ENCODE measurements at regions not wholly inside any gene's neighbourhood (a gene's known extent, or its start where the extent isn't known, plus 50 kb on each side); places are given as distances from the start of the nearest gene placed in this dataset.

GRCh38 chr2:223701761-223702160 is 99.6 kb upstream of the SCG2 start:
- H3K36me3 Mint-ChIP-seq (ENCODE audit: low read depth): no peaks in the 10 kb centered on the region
- no peaks in the 10 kb centered on the region for H3K9me3 Mint-ChIP-seq
- POLR2A ChIA-PET: interaction anchor here (0.6 kb wide), 1 partner anchor 72 kb away, joined by 3 read pairs; no protein-coding TSS in a partner anchor
- DNase-seq (no peak), ATAC-seq (ENCODE audit: low read depth) (no peak)
- no peak overlapping the region for H3K4me3 Mint-ChIP-seq
- H3K4me1 Mint-ChIP-seq: peaks cover 5% of the 10 kb centered on the region
- intact Hi-C loops (cut with micrococcal nuclease): no loop called here
- no peak overlapping the region for H3K27ac Mint-ChIP-seq
- no peak for TF ChIP-seq CTCF (IDR thresholded peaks at IDR 0.05)
- CTCF ChIA-PET: no interaction called here
- no peaks in the 10 kb centered on the region for H3K27me3 Mint-ChIP-seq

GRCh38 chr2:223700221-223700620 is 98.1 kb upstream of the SCG2 start:
- intact Hi-C loops (cut with micrococcal nuclease): no loop called here

GRCh38 chr2:223697892-223698645 is 95.9 kb upstream of the SCG2 start:
- Mint-ChIP-seq H3K4me1 (peaks cover 5% of the 10 kb centered on the region), H3K36me3 (ENCODE audit: low read depth) (no peaks in the 10 kb centered on the region), H3K9me3 (no peaks in the 10 kb centered on the region), H3K27ac (no peak overlapping the region), H3K4me3 (no peak overlapping the region), H3K27me3 (peaks cover 1% of the 10 kb centered on the region)
- ATAC-seq (ENCODE audit: low read depth) (no peak), DNase-seq (no peak)
- POLR2A ChIA-PET: no interaction called here
- no peak for TF ChIP-seq CTCF (IDR thresholded peaks at IDR 0.05)
- intact Hi-C loops (cut with micrococcal nuclease): no loop called here
- CTCF ChIA-PET: no interaction called here

More at GRCh38 chr2:223700221-223700620, 98.1 kb upstream of the SCG2 start:
- Mint-ChIP-seq H3K27ac (no peak overlapping the region), H3K4me1 (peaks cover 5% of the 10 kb centered on the region), H3K4me3 (no peak overlapping the region), H3K36me3 (ENCODE audit: low read depth) (no peaks in the 10 kb centered on the region), H3K27me3 (peaks cover 1% of the 10 kb centered on the region), H3K9me3 (no peaks in the 10 kb centered on the region)
- no peak for ATAC-seq (ENCODE audit: low read depth)
- CTCF ChIA-PET: no interaction called here
- POLR2A ChIA-PET: no interaction called here
- DNase-seq: no peak
- TF ChIP-seq CTCF (IDR thresholded peaks at IDR 0.05): no peak

GRCh38 chr2:223697316-223697891 is 95.2 kb upstream of the SCG2 start:
- ChIA-PET CTCF (no interaction called here), POLR2A (no interaction called here)
- intact Hi-C loops (cut with micrococcal nuclease): no loop called here
- Mint-ChIP-seq H3K9me3 (no peaks in the 10 kb centered on the region), H3K4me1 (peaks cover 5% of the 10 kb centered on the region), H3K36me3 (ENCODE audit: low read depth) (no peaks in the 10 kb centered on the region), H3K27me3 (peaks cover 1% of the 10 kb centered on the region), H3K4me3 (no peak overlapping the region), H3K27ac (no peak overlapping the region)
- no peak for TF ChIP-seq CTCF (IDR thresholded peaks at IDR 0.05)
- no peak for ATAC-seq (ENCODE audit: low read depth)
- DNase-seq: no peak

GRCh38 chr2:223696719-223697118 is 94.6 kb upstream of the SCG2 start:
- Mint-ChIP-seq H3K27ac (no peak overlapping the region), H3K36me3 (ENCODE audit: low read depth) (no peaks in the 10 kb centered on the region), H3K4me3 (no peak overlapping the region), H3K9me3 (no peaks in the 10 kb centered on the region), H3K27me3 (peaks cover 1% of the 10 kb centered on the region), H3K4me1 (peaks cover 5% of the 10 kb centered on the region)
- CTCF ChIA-PET: no interaction called here
- TF ChIP-seq CTCF (IDR thresholded peaks at IDR 0.05): no peak
- POLR2A ChIA-PET: no interaction called here
- ATAC-seq (ENCODE audit: low read depth): no peak
- intact Hi-C loops (cut with micrococcal nuclease): no loop called here
- no peak for DNase-seq
